ENCODE measurements at regions not wholly inside any gene's neighbourhood (a gene's known extent, or its start where the extent isn't known, plus 50 kb on each side); places are given as distances from the start of the nearest gene placed in this dataset.
"Not testable (repeated sequence)": the region's sequence is repeated elsewhere in the genome, so short reads cannot be mapped to it uniquely, and the experiment has no call there.

GRCh38 chr7:67487316-67487715 is 490.7 kb downstream of the TYW1 start:
- 58 to 64% methylated on average over 3 of the region's 7 CpGs for WGBS, 2 donors
- H3K27me3 ChIP-seq, result no peaks in the 10 kb centered on the region
- intact Hi-C loops (cut with DNase I), result no loop called here
- H3K36me3 ChIP-seq, result no peaks in the 10 kb centered on the region
- no peaks in the 10 kb centered on the region for H3K9me3 ChIP-seq
- H3K4me3 ChIP-seq, result no peak overlapping the region
- TF ChIP-seq CTCF (IDR thresholded peaks at IDR 0.05) (no peak), POLR2A (IDR thresholded peaks at IDR 0.05) (no peak)
- H3K27ac ChIP-seq, result no peak overlapping the region
- DNase-seq, result no peak
- peaks cover 0 to 9% (median 0%) of the 10 kb centered on the region in 3 donors for H3K4me1 ChIP-seq

- no peak for TF ChIP-seq CTCF (IDR thresholded peaks at IDR 0.05)
- TF ChIP-seq POLR2A (IDR thresholded peaks at IDR 0.05), result no peak
- intact Hi-C loops (cut with DNase I), result no loop called here
- H3K4me1 ChIP-seq, result no peaks in the 10 kb centered on the region
- no peaks in the 10 kb centered on the region for H3K27me3 ChIP-seq
- 67 to 78% methylated on average over 5 of the region's 5 CpGs for WGBS, 2 donors
- no peak overlapping the region for H3K27ac ChIP-seq
- no peak for DNase-seq
- H3K4me3 ChIP-seq, result no peak overlapping the region
- H3K9me3 ChIP-seq, result no peaks in the 10 kb centered on the region
- H3K36me3 ChIP-seq, result no peaks in the 10 kb centered on the region
These were observed 493.2 kb downstream of the TYW1 start for GRCh38 chr7:67489881-67490280.

GRCh38 chr7:67493366-67493765 is 496.7 kb downstream of the TYW1 start:
- intact Hi-C loops (cut with DNase I), result no loop called here
- Histone ChIP-seq H3K27ac (no peak overlapping the region), H3K4me1 (no peaks in the 10 kb centered on the region), H3K4me3 (no peak overlapping the region), H3K9me3 (peaks cover 0 to 2% (median 0%) of the 10 kb centered on the region in 3 donors), H3K27me3 (no peaks in the 10 kb centered on the region), H3K36me3 (no peaks in the 10 kb centered on the region)
- DNase-seq, result no peak
- 43 to 68% methylated on average over 7 to 8 of the region's 8 CpGs for WGBS, 2 donors
- TF ChIP-seq POLR2A (IDR thresholded peaks at IDR 0.05) (no peak), CTCF (IDR thresholded peaks at IDR 0.05) (no peak)

GRCh38 chr7:67496589-67496988 is 500.0 kb downstream of the TYW1 start:
- no peak overlapping the region for H3K27ac ChIP-seq
- intact Hi-C loops (cut with DNase I), result no loop called here

GRCh38 chr7:67497914-67498313 is 501.3 kb downstream of the TYW1 start:
- H3K4me3 ChIP-seq, result not testable (repeated sequence)

More at GRCh38 chr7:67496589-67496988, 500.0 kb downstream of the TYW1 start:
- no peaks in the 10 kb centered on the region for H3K36me3 ChIP-seq
- DNase-seq, result no peak
- no peak overlapping the region for H3K4me3 ChIP-seq
- H3K4me1 ChIP-seq, result no peaks in the 10 kb centered on the region
- WGBS, 2 donors, result 70 to 72% methylated on average over 7 of the region's 7 CpGs
- TF ChIP-seq CTCF (IDR thresholded peaks at IDR 0.05), result no peak
- TF ChIP-seq POLR2A (IDR thresholded peaks at IDR 0.05), result no peak
- H3K9me3 ChIP-seq, result peaks cover 0 to 2% (median 0%) of the 10 kb centered on the region in 3 donors
- no peaks in the 10 kb centered on the region for H3K27me3 ChIP-seq

GRCh38 chr7:67502929-67503328 is 506.3 kb downstream of the TYW1 start:
- Histone ChIP-seq H3K4me3 (no peak overlapping the region), H3K27me3 (no peaks in the 10 kb centered on the region), H3K27ac (no peak overlapping the region), H3K4me1 (no peaks in the 10 kb centered on the region), H3K9me3 (peaks cover 0 to 2% (median 0%) of the 10 kb centered on the region in 3 donors), H3K36me3 (no peaks in the 10 kb centered on the region)
- intact Hi-C loops (cut with DNase I), result no loop called here
- TF ChIP-seq CTCF (IDR thresholded peaks at IDR 0.05), result no peak
- no peak for TF ChIP-seq POLR2A (IDR thresholded peaks at IDR 0.05)
- DNase-seq, result no peak
- WGBS, 2 donors, result 54 to 89% methylated on average over 3 of the region's 3 CpGs

More at GRCh38 chr7:67497914-67498313, 501.3 kb downstream of the TYW1 start:
- intact Hi-C loops (cut with DNase I); H3K9me3 ChIP-seq; H3K4me1 ChIP-seq; H3K36me3 ChIP-seq; H3K27ac ChIP-seq; DNase-seq; H3K27me3 ChIP-seq: not testable (repeated sequence)
- 59 to 97% methylated on average over 2 to 3 of the region's 3 CpGs for WGBS, 2 donors
